Stimulated activated CD4-positive, alpha-beta T cell treated with anti-CD3 and anti-CD28 coated beads, TNF-alpha, amount 100 ng/mL, for 1 hour (primary cell): ENCODE measurements at regions not wholly inside any gene's neighbourhood (a gene's known extent, or its start where the extent isn't known, plus 50 kb on each side); places are given as distances from the start of the nearest gene placed in this dataset.
"Not testable (repeated sequence)": the region's sequence is repeated elsewhere in the genome, so short reads cannot be mapped to it uniquely, and the experiment has no call there.

ENCODE experiments used
- DNase-seq, 3 donors: peaks; one replicate each; pipeline ENCODE4 v3.0.0-alpha.2; 2020; ENCODE audit warnings: low read depth in 3 of 3, low spot score in 1 of 3

GRCh38 chr5:19002111-19002510, 985.9 kb downstream of the CDH18 start:
- no peak for DNase-seq

- no peak for DNase-seq
Observed at GRCh38 chr5:19018822-19019221, 969.2 kb downstream of the CDH18 start.

DNA sequence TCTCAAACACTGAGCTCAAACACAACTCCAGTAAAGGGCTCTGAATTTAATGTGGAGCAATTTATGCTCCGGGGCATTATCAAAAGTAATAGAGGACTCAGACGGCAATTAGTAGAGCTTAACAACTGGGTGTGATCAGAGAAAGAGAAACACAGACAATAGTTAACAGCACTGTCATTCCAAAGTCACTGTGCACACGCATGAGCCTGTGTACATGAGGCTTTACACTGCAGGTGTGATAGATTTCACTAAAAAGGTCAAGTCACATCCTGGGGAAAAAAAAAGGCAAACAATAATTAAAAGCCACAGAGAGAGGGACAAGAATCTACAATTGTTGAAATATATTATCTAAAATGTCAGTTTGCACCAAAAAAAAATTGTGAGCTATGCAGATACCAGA, 956.5 kb downstream of the CDH18 start:
- no peak for DNase-seq

DNA sequence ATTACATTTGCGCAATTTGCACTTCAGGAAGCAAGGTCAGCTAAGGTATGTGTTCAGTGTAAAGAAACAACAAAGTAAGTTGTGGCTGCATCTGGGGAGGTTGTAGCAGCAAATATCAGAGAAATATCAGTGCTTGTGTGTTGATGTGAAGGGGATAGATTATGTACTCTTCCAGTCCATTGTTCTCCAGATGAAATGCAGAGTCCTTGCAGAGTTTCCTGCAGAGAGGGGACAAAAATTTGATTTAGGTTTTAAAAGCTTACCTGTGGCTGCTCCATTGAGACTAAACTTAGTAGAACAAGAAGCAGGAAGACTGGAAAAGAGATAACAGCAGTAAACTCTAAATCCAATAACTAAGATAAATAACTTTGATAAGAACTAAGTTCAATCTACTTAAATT, 952.2 kb downstream of the CDH18 start:
- DNase-seq: no peak

- DNase-seq: no peak
Observed at GRCh38 chr5:19042106-19042505, 945.9 kb downstream of the CDH18 start.

DNA sequence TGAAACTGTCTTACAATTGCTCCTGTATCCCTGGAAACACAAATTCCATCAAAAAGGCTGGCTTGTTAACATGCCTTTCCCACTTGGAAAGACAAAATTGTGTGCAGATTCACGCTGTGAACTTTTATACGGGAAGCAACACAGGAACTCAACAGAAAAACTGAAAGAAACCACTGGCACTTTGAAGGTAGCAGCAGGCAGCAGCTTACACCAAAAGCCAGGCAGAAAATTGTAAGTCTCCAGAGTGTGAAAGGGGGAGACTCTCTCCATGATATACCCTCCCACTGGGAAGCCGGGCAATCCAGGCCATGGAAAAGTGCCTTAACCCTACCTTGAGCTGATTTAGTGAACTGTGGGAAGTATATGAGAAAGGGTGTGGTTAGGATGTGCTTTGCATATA, 943.7 kb downstream of the CDH18 start:
- no peak for DNase-seq

- no peak for DNase-seq
Observed at GRCh38 chr5:19044931-19045695, 942.9 kb downstream of the CDH18 start.

GRCh38 chr5:19047277-19047676, 940.7 kb downstream of the CDH18 start:
- DNase-seq: no peak

DNA sequence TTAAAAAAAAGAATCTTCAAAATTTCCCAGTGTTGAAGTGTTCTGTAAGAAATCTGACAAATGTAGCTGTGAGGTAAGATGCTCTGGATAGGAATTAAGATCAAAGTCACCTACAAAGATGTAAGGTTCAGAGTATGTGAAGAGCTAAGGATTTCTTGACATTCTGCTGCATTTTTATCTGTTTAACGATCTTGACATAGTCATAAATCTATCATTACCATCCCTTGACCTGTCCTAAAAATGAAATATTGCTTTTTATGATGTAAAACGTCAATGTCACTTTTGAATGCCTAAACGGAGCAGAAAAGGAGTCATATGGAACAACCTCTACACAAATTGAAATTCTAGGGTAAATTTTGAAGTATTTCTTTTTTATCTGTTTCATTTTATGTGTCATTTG, 939.3 kb downstream of the CDH18 start:
- no peak for DNase-seq

DNA sequence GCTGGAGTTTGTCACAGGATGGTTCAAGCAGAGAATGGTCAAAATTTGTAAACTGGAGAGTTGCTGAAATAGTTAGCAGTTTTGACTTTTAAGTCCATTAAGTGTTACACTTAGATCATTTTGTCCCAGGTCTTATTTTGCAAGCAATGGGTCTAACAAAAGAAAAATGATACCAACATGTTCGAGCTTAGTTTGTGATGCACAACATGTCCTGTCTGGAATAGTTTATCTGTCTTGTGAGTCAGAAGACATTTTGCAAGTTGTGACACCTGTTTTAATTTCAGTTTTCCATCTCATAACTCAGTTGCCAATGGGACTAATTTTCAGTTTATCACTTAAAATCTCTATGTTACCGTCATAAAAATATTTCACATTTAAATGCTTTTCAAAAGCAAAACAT, 929.8 kb downstream of the CDH18 start:
- no peak for DNase-seq

GRCh38 chr5:19064094-19064493, 923.9 kb downstream of the CDH18 start:
- DNase-seq: no peak

- no peak for DNase-seq
Observed at GRCh38 chr5:19067741-19068140, 920.3 kb downstream of the CDH18 start.

GRCh38 chr5:19098434-19098833, 889.6 kb downstream of the CDH18 start:
- no peak for DNase-seq

GRCh38 chr5:19099195-19099594, 888.8 kb downstream of the CDH18 start:
- no peak for DNase-seq

DNA sequence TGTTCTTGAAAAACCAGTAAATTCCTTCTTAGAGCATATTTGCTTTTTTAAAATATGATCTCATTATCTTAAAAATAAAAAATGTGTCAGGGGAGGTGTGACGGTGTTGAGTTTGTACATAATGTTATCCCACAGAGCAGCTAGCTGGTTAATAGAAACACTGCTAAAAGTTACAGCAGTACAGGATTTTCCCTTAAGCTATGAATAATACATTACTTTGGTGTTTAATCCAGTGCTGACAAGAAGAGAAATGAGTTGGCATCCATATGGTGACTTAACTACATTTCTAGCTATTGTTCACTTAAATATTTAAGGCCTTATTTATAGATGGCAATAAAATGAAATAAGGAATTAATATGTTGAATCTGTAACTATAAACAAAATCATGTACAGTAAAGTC, 883.1 kb downstream of the CDH18 start:
- DNase-seq: no peak

GRCh38 chr5:19122923-19123322, 865.1 kb downstream of the CDH18 start:
- DNase-seq: no peak

GRCh38 chr5:19125956-19126713, 861.9 kb downstream of the CDH18 start:
- no peak for DNase-seq

- no peak for DNase-seq
Observed at GRCh38 chr5:19140276-19140675, 847.7 kb downstream of the CDH18 start.

DNA sequence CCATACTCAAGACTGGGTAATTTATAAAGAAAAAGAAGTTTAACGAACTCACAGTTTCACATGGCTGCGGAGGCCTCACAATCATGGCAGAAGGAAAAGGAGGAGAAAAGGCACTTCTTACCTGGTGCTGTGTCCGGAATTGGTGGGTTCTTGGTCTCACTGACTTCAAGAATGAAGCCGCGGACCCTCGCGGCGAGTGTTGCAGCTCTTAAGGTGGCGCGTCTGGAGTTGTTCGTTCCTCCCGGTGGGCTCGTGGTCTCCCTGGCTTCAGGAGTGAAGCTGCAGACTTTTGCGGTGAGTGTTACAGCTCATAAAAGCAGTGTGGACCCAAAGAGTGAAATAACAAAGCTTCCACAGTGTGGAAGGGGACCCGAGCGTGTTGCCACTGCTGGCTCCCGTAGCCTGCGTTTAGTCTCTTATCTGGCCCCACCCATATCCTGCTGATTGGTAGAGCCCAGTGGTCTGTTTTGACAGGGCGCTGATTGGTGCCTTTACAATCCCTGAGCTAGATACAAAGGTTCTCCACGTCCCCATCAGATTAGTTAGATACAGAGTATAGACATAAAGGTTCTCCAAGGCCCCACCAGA, 846.0 kb downstream of the CDH18 start:
- DNase-seq: not testable (repeated sequence)

- DNase-seq: not testable (repeated sequence)
Observed at GRCh38 chr5:19142713-19143414, 845.1 kb downstream of the CDH18 start.

GRCh38 chr5:19143935-19144334, 844.1 kb downstream of the CDH18 start:
- DNase-seq: no peak

GRCh38 chr5:19169426-19169825, 818.6 kb downstream of the CDH18 start:
- DNase-seq: no peak
